Endothelial cell of umbilical vein (primary cell): ENCODE measurements at regions not wholly inside any gene's neighbourhood (a gene's known extent, or its start where the extent isn't known, plus 50 kb on each side); places are given as distances from the start of the nearest gene placed in this dataset.

Source experiments
- BruUV-seq: library from RNA; stranded (reverse); fragments of 400-500 nt; replicated peaks from 2 replicates; lab custom pipeline; 2021; lab: Mats Ljungman, UMichigan
- CTCF ChIA-PET: fragments of 300-600, 350-600 bp; sonication (Branson Sonifier 250); formaldehyde crosslinking; loops from one replicate; lab custom pipeline; 2021; ENCODE audit warnings: antibody characterized with exemption, inconsistent platforms; lab: Charles Lee
- POLR2A ChIA-PET: fragments of 300-600, 350-600 bp; sonication (Branson Sonifier 250); formaldehyde crosslinking; loops from one replicate; lab custom pipeline; 2021; ENCODE audit warnings: antibody characterized with exemption, inconsistent platforms; lab: Charles Lee
- DNase-seq: peaks from one replicate; pipeline ENCODE4 v3.0.0-alpha.2; 2011; ENCODE audit warnings: low read depth, low spot score
- FAIRE-seq: peaks from 2 replicates; lab custom pipeline; 2011; peaks lifted over from hg19 to GRCh38; lab: Jason Lieb, UNC
- H2AFZ ChIP-seq: 2 replicates; pipeline ENCODE4 v1.6.0; 2012; ENCODE audit warnings: low read depth, low read length, control low read depth, inconsistent platforms
- H3K27ac ChIP-seq: 2 replicates; pipeline ENCODE4 v1.5.1; 2011; ENCODE audit warnings: low read depth, mild to moderate bottlenecking, control low read depth, low read length, moderate library complexity; ENCODE audit not compliant: insufficient read depth
- H3K27me3 ChIP-seq, 2 experiments: 2 replicates each; pipeline versions ENCODE4 v1.6.0 to v1.6.1; 2011; ENCODE audit warnings: low read length in 2 of 2, mixed read lengths in 1 of 2; ENCODE audit not compliant: control insufficient read depth in 2 of 2, insufficient read depth in 2 of 2
- H3K36me3 ChIP-seq, 2 experiments: 2 replicates in 1 of 2; 3 replicates in 1 of 2; pipeline ENCODE4 v1.5.1; 2011; ENCODE audit warnings: low read length in 2 of 2, mild to moderate bottlenecking in 1 of 2, moderate library complexity in 1 of 2; ENCODE audit not compliant: control insufficient read depth in 2 of 2, insufficient read depth in 2 of 2; ENCODE audit errors: extremely low read depth in 1 of 2
- H3K4me1 ChIP-seq: 3 replicates; pipeline ENCODE4 v1.5.1; 2011; ENCODE audit warnings: mild to moderate bottlenecking, low read length; ENCODE audit not compliant: control insufficient read depth, insufficient read depth; ENCODE audit errors: extremely low read depth
- H3K4me2 ChIP-seq: 2 replicates; pipeline ENCODE4 v1.6.1; 2011; ENCODE audit warnings: low read length, control low read depth, mixed read lengths; ENCODE audit not compliant: insufficient read depth
- H3K4me3 ChIP-seq, 3 experiments: fragments of 200-600 bp in 1 of 3; sonication (generic), shearing (Covaris generic) in 1 of 3; replicated peaks in 1 of 3; 2 replicates each; pipeline ENCODE4 v1.5.1; 2011 to 2016; ENCODE audit warnings: control low read depth in 3 of 3, low read length in 3 of 3, mild to moderate bottlenecking in 2 of 3, inconsistent platforms in 1 of 3, low read depth in 1 of 3, moderate library complexity in 1 of 3; ENCODE audit not compliant: insufficient read depth in 1 of 3
- H3K79me2 ChIP-seq: 2 replicates; pipeline ENCODE4 v1.6.0; 2012; ENCODE audit warnings: low read length, inconsistent platforms; ENCODE audit not compliant: control insufficient read depth, insufficient read depth
- H3K9ac ChIP-seq: replicated peaks from 2 replicates; pipeline ENCODE3; 2011; ENCODE audit warnings: low read length, control low read depth; ENCODE audit not compliant: insufficient read depth; ENCODE audit errors: extremely low read depth
- H3K9me1 ChIP-seq: replicated peaks from 3 replicates; pipeline ENCODE4 v1.6.0; 2011; ENCODE audit warnings: mild to moderate bottlenecking, low read length; ENCODE audit not compliant: control insufficient read depth, insufficient read depth; ENCODE audit errors: extremely low read depth
- H3K9me3 ChIP-seq: replicated peaks from 2 replicates; pipeline ENCODE4 v1.5.1; 2012; ENCODE audit warnings: low read length, inconsistent platforms; ENCODE audit not compliant: control insufficient read depth, insufficient read depth
- H4K20me1 ChIP-seq: replicated peaks from 2 replicates; pipeline ENCODE3; 2011; ENCODE audit warnings: mild to moderate bottlenecking, low read length; ENCODE audit not compliant: control insufficient read depth, insufficient read depth; ENCODE audit errors: extremely low read depth
- CTCF ChIP-seq, 2 donors: IDR thresholded peaks; 1 replicate in 1 of 2; 2 replicates in 1 of 2; pipeline ENCODE4 v1.5.1; 2011; ENCODE audit warnings: low read length in 2 of 2, mild to moderate bottlenecking in 2 of 2, moderate library complexity in 2 of 2, control low read depth in 1 of 2, inconsistent platforms in 1 of 2, low read depth in 1 of 2; ENCODE audit not compliant: insufficient read depth in 1 of 2; ENCODE audit errors: extremely low read depth in 1 of 2
- EZH2 ChIP-seq: IDR thresholded peaks from 2 replicates; pipeline ENCODE4 v1.6.1; 2012; ENCODE audit warnings: borderline replicate concordance, low read depth, mild to moderate bottlenecking, moderate library complexity, low read length, inconsistent platforms; ENCODE audit not compliant: severe bottlenecking
- FOS ChIP-seq: IDR thresholded peaks from 2 replicates; pipeline ENCODE4 v1.6.1; 2011; ENCODE audit warnings: mild to moderate bottlenecking, low read length, moderate library complexity, borderline replicate concordance; ENCODE audit not compliant: insufficient read depth
- GATA2 ChIP-seq: IDR thresholded peaks from 2 replicates; pipeline ENCODE4 v1.7.0; 2011; ENCODE audit warnings: low read depth, mild to moderate bottlenecking, moderate library complexity, mixed read lengths, low read length; ENCODE audit not compliant: insufficient read length, insufficient read depth
- JUN ChIP-seq: IDR thresholded peaks from 2 replicates; pipeline ENCODE4 v1.6.1; 2011; ENCODE audit warnings: borderline replicate concordance, low read depth; ENCODE audit not compliant: insufficient read length, insufficient read depth
- MAX ChIP-seq: IDR thresholded peaks from 2 replicates; pipeline ENCODE4 v1.6.1; 2011; ENCODE audit not compliant: insufficient read depth, insufficient read length
- MYC ChIP-seq: IDR thresholded peaks from one replicate; pipeline ENCODE4 v1.6.1; 2011; ENCODE audit warnings: mild to moderate bottlenecking, low read depth, low read length
- POLR2A ChIP-seq: IDR thresholded peaks from 2 replicates; pipeline ENCODE4 v1.6.1; 2012; ENCODE audit warnings: low read depth, mild to moderate bottlenecking, control low read depth, low read length
- POLR2AphosphoS5 ChIP-seq: IDR thresholded peaks from 2 replicates; pipeline ENCODE4 v1.6.1; 2012; ENCODE audit warnings: low read depth, mild to moderate bottlenecking, control low read depth, low read length, moderate library complexity; ENCODE audit not compliant: insufficient read depth
- dilution Hi-C: fragments of 300-500 bp; cut with MboI; formaldehyde crosslinking; loops from one replicate; pipeline ENCODE4 v1.15.0; 2019; ENCODE audit warnings: low sequenced_read_pairs; ENCODE audit not compliant: extremely low pct_ligation_motif_present
- intact Hi-C: fragments of 100-400 bp; cut with micrococcal nuclease; formaldehyde crosslinking; loops from one replicate; pipeline ENCODE4 v1.10.0; 2022

GRCh38 chr1:235004276-235004675 lies 124.4 kb downstream of the TOMM20 start:
- no peak overlapping the region for H3K9ac ChIP-seq
- no peak overlapping the region for H3K4me2 ChIP-seq
- H3K9me1 ChIP-seq, result no peaks in the 10 kb centered on the region
- no peak for DNase-seq
- ChIA-PET CTCF (no interaction called here), POLR2A (no interaction called here)
- TF ChIP-seq JUN, result no peak
- no peak for TF ChIP-seq CTCF (IDR thresholded peaks at IDR 0.05; ENCODE audit: extremely low read depth in 1 of 2, insufficient read depth in 1 of 2, low read depth in 1 of 2, low read length in 2 of 2)
- no peak for TF ChIP-seq MYC
- dilution Hi-C loops, result no loop called here
- no peaks in the 10 kb centered on the region for H3K9me3 ChIP-seq
- no peak overlapping the region for H2AFZ ChIP-seq
- no peaks in the 10 kb centered on the region for H3K79me2 ChIP-seq
- BruUV-seq, result no TSS peak
- H4K20me1 ChIP-seq, result no peaks in the 10 kb centered on the region
- H3K36me3 ChIP-seq, result no peaks in the 10 kb centered on the region
- H3K27me3 ChIP-seq, result no peaks in the 10 kb centered on the region
- H3K4me3 ChIP-seq, result no peak overlapping the region
- peaks cover 12% of the 10 kb centered on the region for H3K4me1 ChIP-seq
- no peak for FAIRE-seq
- H3K27ac ChIP-seq, result no peak overlapping the region
- intact Hi-C loops, result no loop called here

- Histone ChIP-seq H4K20me1 (no peaks in the 10 kb centered on the region), H3K4me3 (no peak overlapping the region), H3K9ac (no peak overlapping the region), H3K4me2 (no peak overlapping the region), H3K9me1 (no peaks in the 10 kb centered on the region), H2AFZ (no peak overlapping the region), H3K4me1 (peaks cover 16% of the 10 kb centered on the region), H3K27me3 (no peaks in the 10 kb centered on the region), H3K27ac (no peak overlapping the region), H3K79me2 (no peaks in the 10 kb centered on the region), H3K9me3 (no peaks in the 10 kb centered on the region), H3K36me3 (no peaks in the 10 kb centered on the region)
- dilution Hi-C loops, result no loop called here
- DNase-seq (no peak), FAIRE-seq (no peak)
- intact Hi-C loops, result no loop called here
- ChIA-PET POLR2A (no interaction called here), CTCF (interaction anchor here (1.1 kb wide), 1 partner anchor 405 kb away, joined by 3 read pairs; no protein-coding TSS in a partner anchor)
- BruUV-seq, result no TSS peak
- TF ChIP-seq MYC, result no peak
- TF ChIP-seq CTCF (IDR thresholded peaks at IDR 0.05; ENCODE audit: extremely low read depth in 1 of 2, insufficient read depth in 1 of 2, low read depth in 1 of 2, low read length in 2 of 2), result no peak
- no peak for TF ChIP-seq FOS
- no peak for TF ChIP-seq POLR2AphosphoS5
- no peak for TF ChIP-seq EZH2
- no peak for TF ChIP-seq JUN
- TF ChIP-seq POLR2A, result no peak
- no peak for TF ChIP-seq MAX
- TF ChIP-seq GATA2, result no peak
These were observed 125.8 kb downstream of the TOMM20 start for GRCh38 chr1:235002706-235003300.
